MCF 10A (cell line): ENCODE measurements at regions not wholly inside any gene's neighbourhood (a gene's known extent, or its start where the extent isn't known, plus 50 kb on each side); places are given as distances from the start of the nearest gene placed in this dataset.

Experiments used
- BruUV-seq: library from RNA; stranded (reverse); fragments of 400-500 nt; replicated peaks from 2 replicates; lab custom pipeline; 2021; lab: Mats Ljungman, UMichigan
- CTCF ChIA-PET: fragments of 300-600 bp; sonication (Branson Sonifier 250); formaldehyde crosslinking; extraction: SDS; loops from one replicate; lab custom pipeline; 2021; ENCODE audit warnings: antibody characterized with exemption, inconsistent platforms; lab: Yijun Ruan, JAX
- POLR2A ChIA-PET: fragments of 300-600, 350-650 bp; sonication (Branson Sonifier 250); formaldehyde crosslinking; extraction: SDS; loops from one replicate; lab custom pipeline; 2020; ENCODE audit warnings: antibody characterized with exemption, inconsistent platforms; lab: Yijun Ruan, JAX
- DNase-seq: peaks from one replicate; pipeline ENCODE4 v3.0.0-alpha.2; 2018; ENCODE audit not compliant: unreplicated experiment
- H3K27ac Mint-ChIP-seq: one replicate; pipeline ENCODE4 v1.8.0; 2022; ENCODE audit warnings: mild to moderate bottlenecking, low read depth, mixed read lengths; ENCODE audit not compliant: unreplicated experiment
- H3K27me3 Mint-ChIP-seq: one replicate; pipeline ENCODE4 v1.8.0; 2022; ENCODE audit warnings: mixed read lengths; ENCODE audit not compliant: insufficient read depth, unreplicated experiment
- H3K36me3 Mint-ChIP-seq: one replicate; pipeline ENCODE4 v1.8.0; 2022; ENCODE audit warnings: mild to moderate bottlenecking, moderate library complexity, mixed read lengths; ENCODE audit not compliant: insufficient read depth, unreplicated experiment
- H3K4me1 Mint-ChIP-seq: one replicate; pipeline ENCODE4 v1.8.0; 2022; ENCODE audit warnings: mixed read lengths; ENCODE audit not compliant: insufficient read depth, unreplicated experiment
- H3K4me3 Mint-ChIP-seq: one replicate; pipeline ENCODE4 v1.8.0; 2022; ENCODE audit warnings: mild to moderate bottlenecking, moderate library complexity, mixed read lengths; ENCODE audit not compliant: unreplicated experiment
- H3K9me3 Mint-ChIP-seq: one replicate; pipeline ENCODE4 v1.8.0; 2022; ENCODE audit warnings: mixed read lengths; ENCODE audit not compliant: unreplicated experiment
- intact Hi-C: fragments of 100-400 bp; cut with micrococcal nuclease; formaldehyde crosslinking; loops from 2 replicates; pipeline ENCODE4 v1.14.1; 2022
- TF ChIP-seq, protein P1 (sequence below): fragments of 200-600 bp; IDR thresholded peaks from one replicate; pipeline ENCODE4 v1.8.0; 2022; ENCODE audit warnings: antibody characterized with exemption, mild to moderate bottlenecking; ENCODE audit not compliant: unreplicated experiment

DNA sequence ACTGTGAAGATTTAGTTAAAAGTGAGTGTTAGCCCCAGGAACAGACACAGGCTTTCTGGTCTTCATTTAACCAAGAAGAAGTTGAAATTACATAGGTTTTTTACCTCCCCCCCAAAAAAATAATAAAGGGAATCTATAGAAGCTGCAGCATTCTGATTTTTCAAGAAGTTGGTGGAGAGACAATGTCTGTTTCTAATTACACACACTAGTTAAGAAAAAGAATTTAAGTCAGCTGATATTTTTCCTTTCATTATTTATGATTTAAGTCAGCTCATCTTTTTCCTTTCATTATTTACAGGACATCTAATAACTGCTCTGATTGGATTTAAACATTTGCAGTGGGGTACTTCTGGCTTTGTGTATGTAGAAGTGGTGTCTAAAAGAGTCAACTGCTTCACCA, 201.4 kb upstream of the NRP1 start:
- TF ChIP-seq, protein P1, sequence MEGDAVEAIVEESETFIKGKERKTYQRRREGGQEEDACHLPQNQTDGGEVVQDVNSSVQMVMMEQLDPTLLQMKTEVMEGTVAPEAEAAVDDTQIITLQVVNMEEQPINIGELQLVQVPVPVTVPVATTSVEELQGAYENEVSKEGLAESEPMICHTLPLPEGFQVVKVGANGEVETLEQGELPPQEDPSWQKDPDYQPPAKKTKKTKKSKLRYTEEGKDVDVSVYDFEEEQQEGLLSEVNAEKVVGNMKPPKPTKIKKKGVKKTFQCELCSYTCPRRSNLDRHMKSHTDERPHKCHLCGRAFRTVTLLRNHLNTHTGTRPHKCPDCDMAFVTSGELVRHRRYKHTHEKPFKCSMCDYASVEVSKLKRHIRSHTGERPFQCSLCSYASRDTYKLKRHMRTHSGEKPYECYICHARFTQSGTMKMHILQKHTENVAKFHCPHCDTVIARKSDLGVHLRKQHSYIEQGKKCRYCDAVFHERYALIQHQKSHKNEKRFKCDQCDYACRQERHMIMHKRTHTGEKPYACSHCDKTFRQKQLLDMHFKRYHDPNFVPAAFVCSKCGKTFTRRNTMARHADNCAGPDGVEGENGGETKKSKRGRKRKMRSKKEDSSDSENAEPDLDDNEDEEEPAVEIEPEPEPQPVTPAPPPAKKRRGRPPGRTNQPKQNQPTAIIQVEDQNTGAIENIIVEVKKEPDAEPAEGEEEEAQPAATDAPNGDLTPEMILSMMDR: no peak
- CTCF ChIA-PET: no interaction called here
- no peaks in the 10 kb centered on the region for H3K36me3 Mint-ChIP-seq

DNA sequence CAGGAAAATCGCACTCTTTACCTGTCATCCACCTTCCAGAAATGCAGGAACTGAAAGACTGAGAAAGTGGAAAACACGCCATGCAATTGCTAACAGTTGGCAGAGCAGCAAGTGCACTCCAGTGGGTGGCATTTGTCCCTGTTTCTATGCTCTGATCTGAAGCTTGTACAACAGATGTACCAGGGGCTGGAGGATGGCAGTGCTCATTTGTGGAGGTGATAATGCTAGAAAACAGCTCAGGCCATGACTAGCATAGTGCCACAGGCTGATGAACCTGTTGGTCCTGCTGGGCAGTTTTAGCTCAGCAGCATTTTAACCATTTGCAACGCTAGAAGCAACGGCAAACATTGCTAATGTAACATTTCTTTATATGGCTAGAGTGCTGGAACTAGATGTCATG, 199.9 kb upstream of the NRP1 start:
- no peak overlapping the region for H3K4me3 Mint-ChIP-seq
- no peak for DNase-seq
- H3K36me3 Mint-ChIP-seq: no peaks in the 10 kb centered on the region
- CTCF ChIA-PET: no interaction called here
- intact Hi-C loops: no loop called here
- TF ChIP-seq, protein P1: no peak
- no peaks in the 10 kb centered on the region for H3K9me3 Mint-ChIP-seq
- BruUV-seq: no TSS peak
- no peaks in the 10 kb centered on the region for H3K27me3 Mint-ChIP-seq
- H3K27ac Mint-ChIP-seq: no peak overlapping the region
- POLR2A ChIA-PET: no interaction called here
- peaks cover 5% of the 10 kb centered on the region for H3K4me1 Mint-ChIP-seq

More for the DNA sequence above, 201.4 kb upstream of the NRP1 start:
- Mint-ChIP-seq H3K4me3 (no peak overlapping the region), H3K9me3 (no peaks in the 10 kb centered on the region), H3K27ac (no peak overlapping the region), H3K4me1 (peaks cover 5% of the 10 kb centered on the region), H3K27me3 (no peaks in the 10 kb centered on the region)
- no peak for DNase-seq
- POLR2A ChIA-PET: no interaction called here
- intact Hi-C loops: no loop called here
- BruUV-seq: no TSS peak

DNA sequence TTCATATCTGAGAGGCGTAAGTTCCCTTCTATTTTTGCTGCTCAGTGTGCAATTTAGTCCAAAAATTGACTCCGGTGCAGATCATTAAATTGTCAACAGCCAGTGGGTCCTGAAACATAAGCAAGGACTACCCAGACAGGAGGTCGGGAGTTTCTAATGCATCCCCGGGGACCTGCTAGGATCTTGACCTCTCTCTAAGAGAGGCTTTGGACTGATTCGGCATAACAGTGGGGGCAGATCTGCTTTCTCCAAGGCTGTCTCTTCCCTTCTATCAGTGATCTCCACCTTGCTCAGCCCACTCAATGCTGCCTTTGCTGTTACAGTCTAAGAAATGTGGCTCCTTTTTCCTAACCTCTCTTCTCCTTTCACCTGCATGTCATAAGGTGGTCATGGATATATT, 199.1 kb upstream of the NRP1 start:
- TF ChIP-seq, protein P1: no peak
- Mint-ChIP-seq H3K4me1 (peaks cover 5% of the 10 kb centered on the region), H3K9me3 (no peaks in the 10 kb centered on the region), H3K4me3 (no peak overlapping the region), H3K27ac (no peak overlapping the region), H3K27me3 (no peaks in the 10 kb centered on the region), H3K36me3 (no peaks in the 10 kb centered on the region)
- DNase-seq: no peak
- BruUV-seq: no TSS peak
- intact Hi-C loops: no loop called here
- ChIA-PET POLR2A (no interaction called here), CTCF (no interaction called here)

DNA sequence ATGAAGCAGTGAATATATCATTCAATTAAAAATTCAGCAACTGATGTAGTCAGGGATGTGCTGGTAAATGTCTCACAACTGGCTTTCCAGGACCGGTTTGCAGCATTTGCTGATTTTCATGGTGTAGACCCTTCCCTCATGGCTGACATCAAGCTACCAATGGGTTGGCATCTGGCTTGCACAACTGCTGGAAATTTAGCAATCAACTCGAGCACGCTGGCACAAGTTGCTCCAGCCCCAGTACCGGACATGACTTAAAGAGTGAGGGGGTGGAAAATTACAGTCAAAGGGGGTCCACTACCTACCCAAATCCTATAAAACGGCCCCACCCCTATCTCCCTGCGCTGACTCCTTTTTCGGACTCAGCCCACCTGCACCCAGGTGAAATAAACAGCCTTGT, 198.4 kb upstream of the NRP1 start:
- Mint-ChIP-seq H3K9me3 (no peaks in the 10 kb centered on the region), H3K4me1 (peaks cover 5% of the 10 kb centered on the region), H3K36me3 (no peaks in the 10 kb centered on the region), H3K27ac (no peak overlapping the region), H3K4me3 (no peak overlapping the region), H3K27me3 (no peaks in the 10 kb centered on the region)
- peak; percentile 14 for DNase-seq
- CTCF ChIA-PET: no interaction called here
- BruUV-seq: no TSS peak
- TF ChIP-seq, protein P1: no peak
- POLR2A ChIA-PET: no interaction called here
- intact Hi-C loops: no loop called here
